ENCODE measurements at regions not wholly inside any gene's neighbourhood (a gene's known extent, or its start where the extent isn't known, plus 50 kb on each side); places are given as distances from the start of the nearest gene placed in this dataset.

GRCh38 chr6:126185774-126186173 is 154.1 kb upstream of the CENPW start:
- TF ChIP-seq CTCF (IDR thresholded peaks at IDR 0.05): no peak
- TF ChIP-seq POLR2AphosphoS5 (IDR thresholded peaks at IDR 0.05): no peak
- TF ChIP-seq POLR2A (IDR thresholded peaks at IDR 0.05): no peak
